ENCODE measurements at regions not wholly inside any gene's neighbourhood (a gene's known extent, or its start where the extent isn't known, plus 50 kb on each side); places are given as distances from the start of the nearest gene placed in this dataset.

DNA sequence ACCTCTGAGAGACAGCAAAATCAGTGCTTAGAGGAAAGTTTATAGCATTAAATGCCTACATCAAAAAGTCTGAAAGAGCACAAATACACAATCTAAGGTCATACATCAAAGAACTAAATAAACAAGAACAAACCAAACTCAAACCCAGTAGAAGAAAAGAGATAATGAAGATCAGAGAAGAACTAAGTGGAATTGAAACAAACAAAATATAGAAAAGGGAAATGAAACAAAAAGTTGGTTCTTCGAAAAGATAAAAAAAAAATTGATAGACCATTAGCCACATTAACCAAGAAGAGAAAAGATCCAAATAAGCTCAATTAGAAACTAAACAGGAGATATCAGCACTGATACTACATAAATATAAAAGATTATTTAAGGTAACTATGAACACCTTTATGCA lies 280.0 kb upstream of the NRG3 start:
- TF ChIP-seq, protein P1, sequence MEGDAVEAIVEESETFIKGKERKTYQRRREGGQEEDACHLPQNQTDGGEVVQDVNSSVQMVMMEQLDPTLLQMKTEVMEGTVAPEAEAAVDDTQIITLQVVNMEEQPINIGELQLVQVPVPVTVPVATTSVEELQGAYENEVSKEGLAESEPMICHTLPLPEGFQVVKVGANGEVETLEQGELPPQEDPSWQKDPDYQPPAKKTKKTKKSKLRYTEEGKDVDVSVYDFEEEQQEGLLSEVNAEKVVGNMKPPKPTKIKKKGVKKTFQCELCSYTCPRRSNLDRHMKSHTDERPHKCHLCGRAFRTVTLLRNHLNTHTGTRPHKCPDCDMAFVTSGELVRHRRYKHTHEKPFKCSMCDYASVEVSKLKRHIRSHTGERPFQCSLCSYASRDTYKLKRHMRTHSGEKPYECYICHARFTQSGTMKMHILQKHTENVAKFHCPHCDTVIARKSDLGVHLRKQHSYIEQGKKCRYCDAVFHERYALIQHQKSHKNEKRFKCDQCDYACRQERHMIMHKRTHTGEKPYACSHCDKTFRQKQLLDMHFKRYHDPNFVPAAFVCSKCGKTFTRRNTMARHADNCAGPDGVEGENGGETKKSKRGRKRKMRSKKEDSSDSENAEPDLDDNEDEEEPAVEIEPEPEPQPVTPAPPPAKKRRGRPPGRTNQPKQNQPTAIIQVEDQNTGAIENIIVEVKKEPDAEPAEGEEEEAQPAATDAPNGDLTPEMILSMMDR (conservative IDR thresholded peaks at IDR 0.05; ENCODE audit: low read length) = no peak
- no peak for TF ChIP-seq EZH2phosphoT487 (IDR thresholded peaks at IDR 0.05; ENCODE audit: borderline replicate concordance, low read depth, low read length)

Data from OCI-LY7 (cell line).